ENCODE measurements at regions not wholly inside any gene's neighbourhood (a gene's known extent, or its start where the extent isn't known, plus 50 kb on each side); places are given as distances from the start of the nearest gene placed in this dataset.

- DNase-seq = no peak
Observed at GRCh38 chr18:73961804-73962203, 185.8 kb downstream of the FBXO15 start.

GRCh38 chr18:73959352-73959751, 188.3 kb downstream of the FBXO15 start:
- no peak for DNase-seq

GRCh38 chr18:73954268-73954667, 193.4 kb downstream of the FBXO15 start:
- no peak for DNase-seq

GRCh38 chr18:73952296-73952946, 195.2 kb downstream of the FBXO15 start:
- no peak for DNase-seq

- no peak for DNase-seq
Observed at GRCh38 chr18:73950116-73950700, 197.4 kb downstream of the FBXO15 start.

- no peak for DNase-seq
Observed at GRCh38 chr18:73948497-73948896, 199.1 kb downstream of the FBXO15 start.

- no peak for DNase-seq
Observed at GRCh38 chr18:73948084-73948483, 199.6 kb downstream of the FBXO15 start.

GRCh38 chr18:73947180-73947921, 200.3 kb downstream of the FBXO15 start:
- no peak for DNase-seq

- no peak for DNase-seq
Observed at GRCh38 chr18:73945130-73945792, 202.4 kb downstream of the FBXO15 start.

- DNase-seq = no peak
Observed at GRCh38 chr18:73944715-73945114, 202.9 kb downstream of the FBXO15 start.

GRCh38 chr18:73943763-73944162, 203.9 kb downstream of the FBXO15 start:
- DNase-seq = no peak

GRCh38 chr18:73942956-73943355, 204.7 kb downstream of the FBXO15 start:
- DNase-seq = no peak

GRCh38 chr18:73942081-73942625, 205.5 kb downstream of the FBXO15 start:
- no peak for DNase-seq

- no peak for DNase-seq
Observed at GRCh38 chr18:73940721-73941120, 206.9 kb downstream of the FBXO15 start.

GRCh38 chr18:73939391-73939790, 208.2 kb downstream of the FBXO15 start:
- DNase-seq = no peak

GRCh38 chr18:73933685-73934084, 213.9 kb downstream of the FBXO15 start:
- DNase-seq = no peak

- DNase-seq = no peak
Observed at GRCh38 chr18:73932976-73933375, 214.7 kb downstream of the FBXO15 start.

GRCh38 chr18:73927496-73927895, 220.1 kb downstream of the FBXO15 start:
- no peak for DNase-seq

- no peak for DNase-seq
Observed at GRCh38 chr18:73924836-73925235, 222.8 kb downstream of the FBXO15 start.

GRCh38 chr18:73924307-73924706, 223.3 kb downstream of the FBXO15 start:
- DNase-seq = no peak

- no peak for DNase-seq
Observed at GRCh38 chr18:73923866-73924265, 223.8 kb downstream of the FBXO15 start.

- DNase-seq = no peak
Observed at GRCh38 chr18:73920033-73920432, 227.6 kb downstream of the FBXO15 start.

- no peak for DNase-seq
Observed at GRCh38 chr18:73918816-73919215, 228.8 kb downstream of the FBXO15 start.

All from hippocampal formation (tissue), 2 donors.